GM19099 (cell line): ENCODE measurements at regions not wholly inside any gene's neighbourhood (a gene's known extent, or its start where the extent isn't known, plus 50 kb on each side); places are given as distances from the start of the nearest gene placed in this dataset.

ENCODE experiments used
- POLR2A ChIP-seq: IDR thresholded peaks from 3 replicates; pipeline ENCODE4 v1.6.1; 2011; ENCODE audit warnings: low read depth; ENCODE audit not compliant: insufficient read length; ENCODE audit errors: extremely low read depth

DNA sequence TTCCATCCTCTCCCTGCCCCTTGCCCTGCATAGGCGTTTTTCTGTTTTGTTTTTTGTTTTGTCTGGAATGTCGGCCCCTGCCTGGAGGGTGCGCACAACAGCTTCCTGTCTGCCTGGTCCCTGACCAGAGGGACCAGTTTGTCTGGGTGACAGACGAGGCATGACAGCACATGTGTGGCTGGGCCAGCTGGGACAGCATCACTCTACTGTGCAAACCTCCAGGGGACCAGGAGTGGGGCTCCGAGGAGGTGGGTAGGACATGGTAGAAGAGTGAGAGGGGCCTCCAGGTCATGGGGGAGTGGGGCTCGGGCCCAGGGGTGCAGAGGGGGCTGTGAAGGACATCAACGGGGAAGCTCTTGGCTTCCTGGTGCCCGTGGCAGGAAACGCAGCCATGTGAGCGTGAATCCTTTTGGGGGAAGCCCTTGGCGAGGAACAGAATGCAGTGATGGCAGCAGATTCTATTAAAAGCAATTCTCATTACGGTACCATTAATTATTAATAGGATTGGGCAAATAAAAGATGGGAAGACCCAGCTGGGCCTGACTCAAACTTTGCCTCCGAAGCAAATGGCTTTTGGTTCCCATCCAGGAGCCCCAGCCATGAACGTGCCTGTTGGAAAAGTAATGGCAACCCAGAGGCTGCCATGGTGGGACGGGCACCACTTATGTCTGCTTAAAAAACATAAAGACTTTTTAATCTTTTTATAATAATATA is 184.4 kb upstream of the IER5L start:
- no peak for TF ChIP-seq POLR2A

DNA sequence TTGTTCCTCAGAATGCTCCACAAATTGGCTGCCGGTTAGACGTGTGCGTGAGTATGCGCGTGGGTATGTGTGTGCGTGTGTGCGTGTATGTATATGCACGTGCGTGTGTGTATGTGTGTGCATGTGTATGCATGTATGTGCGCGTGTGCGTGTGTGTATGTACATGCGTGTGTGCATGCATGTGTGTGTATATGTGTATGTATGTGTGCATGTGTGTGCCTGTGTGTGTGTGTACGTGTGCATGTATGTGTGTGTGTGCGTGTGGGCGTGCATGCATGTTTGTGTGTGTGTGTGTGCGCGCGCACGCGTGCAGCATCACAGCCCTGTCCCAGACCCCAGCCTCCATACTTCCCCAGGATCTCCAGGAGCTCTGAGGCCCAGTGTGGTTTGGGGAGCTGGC is 183.1 kb upstream of the IER5L start:
- no peak for TF ChIP-seq POLR2A

DNA sequence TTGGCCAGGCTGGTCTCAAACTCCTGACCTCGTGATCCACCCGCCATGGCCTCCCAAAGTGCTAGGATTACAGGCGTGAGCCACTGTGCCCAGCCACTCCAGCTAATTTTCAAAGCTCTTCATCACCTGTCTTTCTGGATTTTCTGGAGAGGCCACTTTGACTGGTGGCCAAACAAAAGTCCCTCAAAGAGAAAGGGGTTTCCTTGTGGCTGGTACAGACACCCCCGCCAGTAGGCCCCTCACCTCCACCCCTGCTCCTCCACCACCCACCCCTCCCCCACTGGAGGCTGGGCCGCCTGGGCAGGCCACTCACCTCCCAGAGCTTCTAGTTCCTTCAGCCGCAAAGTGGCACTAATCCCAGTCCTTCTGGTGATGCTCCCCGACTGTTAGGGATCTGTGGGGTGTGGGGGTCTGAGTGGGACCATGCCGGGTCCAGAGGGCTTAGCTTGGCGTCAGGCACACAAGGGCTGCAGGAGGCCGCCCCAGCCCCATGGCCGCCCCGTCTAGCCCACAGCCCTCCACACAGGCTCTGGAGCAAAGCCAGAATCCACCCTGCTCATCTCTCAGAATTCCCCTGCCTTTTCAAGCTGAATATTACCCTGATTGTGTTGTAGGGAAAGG is 182.0 kb upstream of the IER5L start:
- TF ChIP-seq POLR2A: no peak

DNA sequence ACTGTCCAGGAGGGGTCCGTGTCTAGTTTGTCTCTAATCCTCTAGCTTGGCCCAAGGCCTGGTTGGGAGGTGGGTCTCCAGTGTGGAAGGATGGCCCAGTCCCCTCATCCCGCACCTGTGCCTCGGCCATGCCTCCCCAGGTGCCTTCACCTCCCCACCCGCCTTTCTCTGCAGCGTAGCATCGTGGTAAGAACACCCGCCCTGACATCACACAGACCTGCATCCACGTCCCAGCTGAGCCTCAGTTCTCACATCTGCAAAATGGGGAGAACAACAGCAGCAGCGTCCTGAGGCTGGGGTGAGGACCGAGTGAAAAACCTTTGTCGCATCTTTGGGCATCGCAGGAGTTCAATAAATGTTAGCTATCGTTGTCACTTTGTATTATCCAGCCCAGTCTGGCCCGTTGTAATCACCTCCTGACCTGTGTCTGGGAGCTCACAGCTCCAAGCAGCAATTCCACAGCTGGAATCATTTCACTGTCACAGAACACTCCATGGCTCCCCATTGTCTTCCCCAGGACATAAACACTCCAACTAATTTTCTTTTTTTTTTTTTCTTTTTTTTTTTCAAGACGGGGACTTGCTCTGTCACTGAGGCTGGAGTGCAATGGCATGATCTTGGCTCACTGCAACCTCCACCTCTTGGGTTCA is 181.2 kb upstream of the IER5L start:
- no peak for TF ChIP-seq POLR2A

DNA sequence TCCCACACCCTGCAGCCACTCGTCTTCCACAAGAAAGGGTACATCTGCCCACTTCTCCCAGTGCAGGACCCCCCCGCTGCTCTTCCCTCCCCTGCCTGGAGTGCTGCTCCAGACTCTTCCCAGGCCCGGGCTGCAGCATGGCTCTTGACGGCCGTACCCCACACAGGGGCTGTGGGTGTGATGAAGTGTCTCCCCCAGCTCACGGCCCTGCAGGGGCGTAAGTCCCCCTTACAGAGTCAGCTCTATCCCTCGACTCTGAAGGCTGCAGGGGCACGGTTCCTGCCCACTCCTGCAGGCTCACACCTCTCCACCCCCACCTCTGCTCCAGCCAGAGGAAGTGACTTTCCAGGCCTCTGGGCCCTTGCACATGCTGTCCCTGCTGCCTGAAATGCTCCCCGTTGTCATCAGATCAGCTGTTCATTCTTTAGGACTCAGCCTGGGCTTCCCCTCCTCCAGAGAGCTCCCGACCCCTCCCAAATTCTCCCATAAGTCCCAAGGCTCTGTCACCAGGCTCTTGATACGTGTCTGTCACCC is 180.6 kb upstream of the IER5L start:
- TF ChIP-seq POLR2A: no peak

DNA sequence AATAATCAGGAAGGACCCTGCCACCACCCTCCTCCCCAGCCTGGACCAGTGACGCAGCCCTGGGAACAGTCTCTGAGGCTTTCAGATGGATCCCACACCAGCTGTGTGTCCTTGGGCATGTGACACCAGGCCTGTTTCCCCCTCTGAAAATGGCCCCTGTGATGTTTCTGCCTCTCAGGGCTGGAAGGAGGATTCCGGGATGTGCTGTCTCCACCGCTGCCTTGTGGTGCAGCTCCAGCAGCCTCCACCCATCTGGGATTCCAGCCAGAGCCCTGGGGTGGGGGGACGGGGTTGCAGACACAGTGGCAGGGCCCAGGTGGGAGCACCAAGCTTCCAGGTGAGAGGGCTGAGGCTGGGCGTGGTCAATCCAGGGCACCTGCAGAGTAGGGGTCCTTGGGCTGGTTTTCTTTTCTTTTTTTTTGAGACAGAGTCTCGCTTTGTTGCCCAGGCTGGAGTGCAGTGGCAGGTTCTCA is 179.7 kb upstream of the IER5L start:
- no peak for TF ChIP-seq POLR2A

DNA sequence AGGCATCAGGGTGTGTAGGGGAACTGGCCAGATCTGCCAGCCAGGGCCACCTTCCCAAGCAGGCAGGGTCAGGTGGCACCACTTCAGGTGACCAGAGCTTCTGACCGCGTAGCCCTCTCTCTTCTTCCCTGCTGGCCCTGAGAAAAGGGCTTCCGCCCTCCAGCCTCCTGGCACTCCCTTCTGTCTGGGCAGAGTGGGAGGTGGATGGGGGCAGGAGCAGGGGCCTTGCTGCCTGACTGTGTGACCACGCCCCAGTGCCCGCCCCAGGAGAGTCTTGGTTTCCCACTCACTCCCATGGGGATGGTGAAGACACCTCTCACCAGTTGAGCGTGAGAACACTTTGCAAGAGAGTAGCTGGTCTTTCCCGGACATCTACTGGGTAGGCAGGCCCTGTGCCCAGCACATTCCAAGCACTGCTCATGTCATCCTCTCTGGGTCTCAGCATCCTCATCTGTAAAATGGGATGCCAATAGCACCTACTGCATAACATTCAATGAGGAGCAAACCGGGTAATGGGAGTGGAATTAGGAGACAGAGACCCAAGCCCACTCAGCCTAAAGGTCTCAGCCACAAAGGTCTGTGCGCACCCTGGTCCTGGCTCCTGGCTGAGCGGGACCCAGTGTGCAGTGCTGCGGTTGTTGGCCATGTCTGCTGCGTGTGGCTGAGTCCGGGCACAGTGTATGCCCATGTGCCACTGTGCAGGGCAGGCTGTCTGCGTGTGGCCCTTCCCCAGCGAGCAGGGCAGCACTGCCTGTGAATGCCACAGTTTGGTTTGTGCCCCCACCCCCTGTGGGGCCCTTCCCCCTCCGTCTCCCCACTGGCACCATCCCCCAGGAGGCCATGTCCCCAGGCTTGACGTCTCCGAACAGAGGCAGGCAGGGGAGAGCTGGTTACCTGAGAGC is 179.1 kb upstream of the IER5L start:
- no peak for TF ChIP-seq POLR2A

DNA sequence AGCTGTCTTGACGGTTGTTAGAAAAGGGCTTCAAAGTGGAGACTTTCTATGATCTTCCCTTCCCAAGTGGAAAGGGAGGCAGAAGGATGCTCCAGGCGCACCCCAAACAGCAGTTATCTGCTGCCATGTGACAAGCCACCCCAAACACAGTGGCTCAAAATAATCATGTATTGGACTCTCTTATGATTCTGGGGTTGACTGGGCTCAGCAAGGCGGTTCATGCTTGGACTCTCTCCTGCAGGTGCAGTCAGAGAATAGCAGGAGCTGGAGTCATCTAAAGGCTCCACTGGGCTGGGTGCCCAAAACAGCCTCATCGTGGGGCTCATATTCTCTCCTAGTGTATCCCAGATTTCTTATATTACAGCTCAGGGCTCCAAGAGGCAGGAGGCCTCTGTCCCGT is 177.6 kb upstream of the IER5L start:
- no peak for TF ChIP-seq POLR2A

DNA sequence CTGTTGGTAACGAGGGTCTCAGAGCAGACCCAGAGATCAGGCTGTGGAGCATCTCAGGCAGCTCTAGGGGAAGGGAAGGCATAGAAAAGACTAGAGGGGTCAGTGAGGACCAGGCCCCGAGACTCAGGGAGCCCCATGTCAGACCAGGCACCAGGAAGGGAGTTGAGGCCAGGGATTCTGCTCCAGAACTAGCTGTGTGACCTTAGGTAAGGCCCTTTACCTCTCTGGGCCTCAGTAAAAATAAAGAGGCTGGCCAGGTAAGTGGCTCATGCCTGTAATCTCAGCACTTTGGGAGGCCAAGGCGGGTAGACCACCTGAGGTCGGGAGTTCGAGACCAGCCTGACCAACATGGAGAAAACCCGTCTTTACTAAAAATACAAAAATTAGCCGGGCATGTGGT is 176.4 kb upstream of the IER5L start:
- no peak for TF ChIP-seq POLR2A

DNA sequence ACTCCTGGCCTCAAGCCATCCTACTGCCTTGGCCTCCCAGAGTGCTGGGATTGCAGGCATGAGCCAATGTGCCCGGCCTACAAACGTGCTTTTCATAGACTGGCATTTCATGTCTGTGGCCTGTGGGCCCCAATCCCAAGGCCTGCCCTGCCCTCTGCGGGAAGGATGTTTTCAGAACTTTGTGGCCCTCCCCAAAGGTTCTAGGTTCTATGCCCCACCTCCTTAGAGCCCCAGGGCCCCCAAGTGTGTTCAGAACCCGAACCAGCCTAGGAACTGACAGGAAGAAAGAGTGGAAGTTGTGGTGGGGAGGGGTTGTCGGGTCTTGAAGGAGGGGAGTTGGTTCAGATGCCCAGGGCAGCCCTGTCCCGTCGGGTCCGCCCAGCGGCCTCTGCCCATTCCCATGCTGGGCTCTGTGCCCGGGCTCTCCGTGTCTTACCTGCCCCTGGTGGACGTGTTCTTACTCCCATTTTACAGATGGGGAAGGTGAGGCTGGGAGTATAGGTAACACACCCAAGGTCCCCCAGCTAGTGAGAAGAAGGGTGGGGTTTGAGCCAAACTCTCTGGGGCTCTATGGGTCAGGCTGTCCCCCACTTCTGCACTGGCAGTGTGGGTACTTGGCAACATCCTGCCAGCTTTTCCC is 175.8 kb upstream of the IER5L start:
- TF ChIP-seq POLR2A: no peak

DNA sequence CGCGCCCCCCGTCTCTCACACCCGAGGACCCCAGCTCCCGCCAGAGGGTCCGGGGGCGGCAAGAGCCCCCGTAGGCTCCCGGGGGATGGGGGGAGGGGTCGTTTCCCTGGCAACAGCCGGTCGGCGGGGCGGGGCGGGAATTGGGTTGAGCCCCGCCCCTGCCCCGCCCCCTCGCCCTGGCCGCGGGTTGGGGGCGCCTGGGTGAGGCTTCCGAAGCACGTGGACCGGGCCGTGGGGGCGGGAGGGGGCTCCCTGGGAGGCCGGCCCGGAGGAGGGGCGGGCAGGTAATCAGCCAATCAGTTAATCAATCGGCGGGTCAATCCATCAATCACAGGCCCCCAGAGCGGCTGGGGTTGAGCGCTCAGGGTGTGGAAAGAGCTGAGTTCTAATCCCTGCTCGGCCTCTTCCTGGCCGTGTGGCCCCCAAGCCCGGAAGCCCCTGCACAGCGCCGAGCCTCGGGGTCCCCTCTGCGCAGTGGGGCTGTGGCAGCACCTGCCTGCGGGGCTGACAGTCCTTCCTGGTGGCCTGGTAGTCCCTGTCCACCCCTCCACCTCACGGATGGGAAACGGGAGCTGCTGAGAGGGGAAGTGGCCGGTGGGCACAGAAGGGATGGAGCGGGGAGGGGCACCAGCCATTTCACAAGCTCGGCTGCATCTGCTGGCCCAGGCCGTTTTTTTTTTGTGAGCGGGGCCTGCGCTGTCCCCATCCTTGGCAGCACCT is 174.2 kb upstream of the IER5L start:
- TF ChIP-seq POLR2A: no peak

DNA sequence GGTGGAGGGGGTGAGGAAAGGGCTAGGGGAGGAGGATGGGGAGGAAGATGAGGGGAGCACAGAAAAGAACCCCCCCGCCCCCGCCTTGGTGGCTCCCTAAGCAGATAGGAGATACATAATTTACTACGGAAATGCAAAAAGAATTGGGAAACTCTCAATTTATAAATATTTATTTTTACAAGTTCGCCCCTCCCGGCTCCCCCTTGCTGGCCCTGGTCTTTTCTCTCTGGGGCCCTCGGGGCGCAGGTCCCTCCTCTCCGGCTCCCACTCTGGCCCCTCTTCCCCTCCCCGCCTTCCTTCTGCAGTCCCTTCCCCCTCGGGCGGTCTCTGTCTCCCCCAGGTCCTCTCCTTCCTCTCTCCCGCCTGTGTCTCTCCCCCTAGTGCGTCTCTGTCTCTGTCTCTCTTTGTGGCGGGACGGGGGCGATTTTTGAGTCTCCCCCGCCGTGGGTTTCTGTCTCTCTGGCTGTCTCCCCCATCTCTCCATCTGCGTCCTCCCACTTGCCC is 173.6 kb upstream of the IER5L start:
- no peak for TF ChIP-seq POLR2A

DNA sequence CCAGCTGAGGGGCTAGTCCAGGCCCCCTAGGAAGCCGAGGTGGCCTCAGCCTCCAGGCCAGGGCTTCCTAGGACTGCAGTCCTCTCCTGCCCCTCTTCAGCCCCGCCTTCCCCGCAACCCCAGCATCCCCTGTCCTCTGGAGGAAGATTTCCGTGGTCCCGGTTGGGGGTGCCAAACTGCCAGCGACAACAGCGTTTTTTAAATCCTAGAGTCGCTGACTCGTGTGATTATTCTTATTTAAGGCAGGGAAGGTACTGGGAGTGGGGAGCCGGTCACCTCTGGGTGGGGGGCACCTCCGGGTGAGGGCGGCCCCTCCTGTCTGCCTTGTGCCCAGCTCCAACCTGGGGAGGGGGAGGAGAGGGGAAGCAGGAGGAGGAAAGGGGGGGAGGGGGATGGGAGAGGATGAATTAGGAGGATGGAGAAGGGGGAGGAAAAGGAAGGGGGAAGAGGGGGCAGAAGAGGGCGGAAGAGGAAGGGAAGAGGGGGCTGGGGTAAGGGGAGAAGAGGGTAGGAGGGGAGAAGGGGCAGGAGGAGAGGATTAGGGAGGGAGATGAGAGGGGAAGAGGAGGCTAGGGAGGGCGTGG is 173.1 kb upstream of the IER5L start:
- no peak for TF ChIP-seq POLR2A

DNA sequence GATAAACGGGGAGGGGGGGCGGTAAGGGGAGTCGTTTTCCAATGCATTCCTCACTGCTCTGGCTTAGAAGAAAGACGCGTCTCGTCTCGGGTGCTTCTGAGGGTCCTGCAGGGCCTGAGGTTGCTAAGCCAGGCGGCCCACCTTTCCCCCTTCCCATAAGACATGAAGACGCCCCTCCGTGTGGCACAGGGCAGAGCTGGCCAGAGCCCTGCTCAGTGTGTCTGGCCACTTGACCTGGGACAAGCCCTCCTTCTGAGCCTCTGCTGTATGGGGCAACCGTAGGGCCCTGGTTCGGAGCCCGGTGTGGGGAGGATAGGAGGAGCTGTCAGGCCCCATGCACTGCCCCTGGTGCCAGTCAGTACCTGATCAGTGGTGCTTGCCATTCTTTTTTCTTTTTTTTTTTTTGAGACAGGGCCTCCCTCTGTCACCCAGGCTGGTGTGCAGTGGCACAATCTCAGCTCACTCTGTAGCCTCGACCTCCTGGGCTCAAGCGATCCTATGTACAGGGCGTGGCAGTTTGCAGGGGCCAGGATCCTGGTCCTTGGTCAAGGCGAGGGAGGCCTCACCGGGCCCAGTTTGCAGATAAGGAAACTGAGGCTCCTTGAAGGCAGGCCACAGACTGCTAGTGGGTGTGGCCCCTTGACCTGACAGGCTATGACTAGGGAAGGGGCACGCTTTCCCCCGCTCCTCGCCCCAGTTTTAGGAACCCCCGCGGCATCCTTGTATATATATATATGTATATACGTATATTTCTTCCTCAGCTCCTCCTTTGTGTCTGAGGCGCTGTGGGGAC is 172.3 kb upstream of the IER5L start:
- TF ChIP-seq POLR2A: no peak
